ENCODE measurements at regions not wholly inside any gene's neighbourhood (a gene's known extent, or its start where the extent isn't known, plus 50 kb on each side); places are given as distances from the start of the nearest gene placed in this dataset.

GRCh38 chr3:177703788-177704187 is 506.5 kb upstream of the TBL1XR1 start:
- TF ChIP-seq POLR2AphosphoS5 (IDR thresholded peaks at IDR 0.05; ENCODE audit: low read depth, low read length): no peak
- no peak for TF ChIP-seq SPI1 (IDR thresholded peaks at IDR 0.05; ENCODE audit: low read depth, low read length)
- no peak for TF ChIP-seq POLR2A (IDR thresholded peaks at IDR 0.05; ENCODE audit: low read depth, low read length)
- no peak for TF ChIP-seq TAF1 (IDR thresholded peaks at IDR 0.05; ENCODE audit: low read depth, low read length)
- TF ChIP-seq PAX5 (IDR thresholded peaks at IDR 0.05; ENCODE audit: insufficient read depth, low read length, severe bottlenecking): no peak
- TF ChIP-seq POU2F2 (IDR thresholded peaks at IDR 0.05; ENCODE audit: low read depth, low read length): no peak

Data from GM12891 (cell line).